DND-41 (cell line): ENCODE measurements at regions not wholly inside any gene's neighbourhood (a gene's known extent, or its start where the extent isn't known, plus 50 kb on each side); places are given as distances from the start of the nearest gene placed in this dataset.
"Not testable (repeated sequence)": the region's sequence is repeated elsewhere in the genome, so short reads cannot be mapped to it uniquely, and the experiment has no call there.

Experiments
- ATAC-seq: fragments of 200-7000 bp; cut with Tn5 transposase; 3 replicates; pipeline ENCODE4 v1.9.1; 2021; ENCODE audit warnings: low read depth; ENCODE audit not compliant: insufficient read depth
- DNase-seq: peaks from one replicate; pipeline ENCODE4 v3.0.0-alpha.2; 2020
- H2AFZ ChIP-seq: 2 replicates; pipeline ENCODE4 v1.6.0; 2012; ENCODE audit warnings: low read depth, low read length
- H3K27ac ChIP-seq: 2 replicates; pipeline ENCODE4 v1.5.1; 2012; ENCODE audit warnings: low read length, inconsistent platforms
- H3K27me3 ChIP-seq: fragments of 200-600 bp; sonication (generic); 2 replicates; pipeline ENCODE4 v1.6.0; 2012; ENCODE audit warnings: low read length, mild to moderate bottlenecking, inconsistent platforms; ENCODE audit not compliant: insufficient read depth, poor library complexity
- H3K36me3 ChIP-seq: 2 replicates; pipeline ENCODE4 v1.5.1; 2012; ENCODE audit warnings: low read length, inconsistent platforms; ENCODE audit not compliant: insufficient read depth
- H3K4me1 ChIP-seq: 2 replicates; pipeline ENCODE4 v1.5.1; 2012; ENCODE audit warnings: mild to moderate bottlenecking, low read length; ENCODE audit not compliant: insufficient read depth
- H3K4me2 ChIP-seq: 2 replicates; pipeline ENCODE4 v1.6.0; 2012; ENCODE audit warnings: mild to moderate bottlenecking, moderate library complexity, low read length, inconsistent platforms; ENCODE audit not compliant: insufficient read depth
- H3K4me3 ChIP-seq, 2 experiments: fragments of 200-600 bp in 1 of 2; shearing (Covaris generic) in 1 of 2; 2 replicates each; pipeline ENCODE4 v1.5.1; 2012 to 2016; ENCODE audit warnings: inconsistent platforms in 2 of 2, low read length in 2 of 2, mild to moderate bottlenecking in 2 of 2, low read depth in 1 of 2, moderate library complexity in 1 of 2
- H3K79me2 ChIP-seq: 2 replicates; pipeline ENCODE4 v1.6.0; 2012; ENCODE audit warnings: low read length, inconsistent platforms; ENCODE audit not compliant: insufficient read depth
- H3K9ac ChIP-seq: 2 replicates; pipeline ENCODE4 v1.6.0; 2012; ENCODE audit warnings: low read depth, mild to moderate bottlenecking, inconsistent platforms, low read length, moderate library complexity
- H3K9me3 ChIP-seq: 2 replicates; pipeline ENCODE4 v1.5.1; 2012; ENCODE audit warnings: low read length, moderate library complexity, mild to moderate bottlenecking, inconsistent platforms; ENCODE audit not compliant: insufficient read depth, severe bottlenecking
- H4K20me1 ChIP-seq: 2 replicates; pipeline ENCODE4 v1.6.0; 2012; ENCODE audit warnings: low read length; ENCODE audit not compliant: insufficient read depth

DNA sequence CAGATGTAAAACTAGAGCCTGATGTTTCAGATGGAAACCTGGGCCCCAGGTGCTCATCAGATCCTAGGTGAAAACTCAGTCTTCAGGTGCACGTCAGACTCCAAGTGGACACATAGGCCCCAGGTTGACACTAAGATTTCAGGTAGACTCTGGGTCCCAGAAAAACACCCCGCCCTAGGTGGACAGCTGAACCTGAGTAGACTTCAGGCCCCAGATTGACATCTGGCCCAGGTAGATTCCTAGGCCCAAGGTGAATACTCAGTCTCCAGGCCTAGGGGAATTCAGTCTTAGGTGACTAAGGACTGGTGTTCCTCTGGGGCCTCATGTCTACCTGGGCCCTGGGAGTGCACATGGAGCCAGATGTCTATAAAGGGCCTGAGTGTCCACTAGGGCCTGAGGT lies 196.7 kb downstream of the POTEM start:
- H4K20me1 ChIP-seq, ATAC-seq, H3K79me2 ChIP-seq, H3K4me2 ChIP-seq, H3K27me3 ChIP-seq, H2AFZ ChIP-seq, H3K4me1 ChIP-seq, H3K9me3 ChIP-seq, H3K36me3 ChIP-seq, H3K27ac ChIP-seq, H3K4me3 ChIP-seq, DNase-seq, H3K9ac ChIP-seq: not testable (repeated sequence)

DNA sequence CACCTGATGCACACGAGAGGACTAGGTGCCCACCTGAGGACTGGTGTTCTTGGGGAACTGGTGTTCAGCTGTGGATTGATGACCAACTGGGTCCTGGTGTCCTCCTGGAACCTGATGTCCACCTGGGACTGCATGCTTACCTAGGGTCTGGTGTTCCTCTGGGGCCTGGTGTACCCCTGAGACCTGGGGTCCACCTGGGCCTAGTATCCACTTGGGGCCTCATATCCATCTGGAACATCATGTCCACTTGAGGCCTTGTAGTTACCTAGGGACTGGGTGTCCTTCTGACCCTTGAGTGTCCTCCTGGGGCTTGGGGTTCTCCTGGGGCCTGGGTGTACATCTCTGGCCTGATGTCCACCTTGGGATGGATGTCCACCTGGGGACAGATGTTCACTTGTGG lies 197.2 kb downstream of the POTEM start:
- not testable (repeated sequence) for H3K9ac ChIP-seq, H3K9me3 ChIP-seq, H3K27ac ChIP-seq, H4K20me1 ChIP-seq, H3K4me3 ChIP-seq, H3K36me3 ChIP-seq, H3K4me1 ChIP-seq, DNase-seq, H2AFZ ChIP-seq, H3K4me2 ChIP-seq, H3K27me3 ChIP-seq, H3K79me2 ChIP-seq, ATAC-seq

DNA sequence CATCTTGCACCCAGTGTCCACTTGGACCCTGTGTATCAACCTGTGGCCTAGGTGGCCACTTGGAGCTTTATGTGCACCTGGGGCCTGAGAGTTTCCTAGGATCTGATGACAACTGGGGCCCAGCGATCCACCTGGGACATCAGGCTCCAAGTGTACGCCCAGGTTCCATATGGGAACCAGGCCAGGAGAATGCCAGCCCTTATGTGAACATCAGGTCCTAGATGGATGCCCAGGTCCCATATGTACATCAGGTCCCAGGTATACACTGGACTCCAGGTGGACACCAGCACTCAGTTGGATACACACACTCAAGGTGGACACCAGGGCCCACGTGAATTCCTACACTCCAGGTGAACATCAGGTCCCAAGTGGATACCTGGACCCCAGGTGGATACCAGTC lies 198.8 kb downstream of the POTEM start:
- not testable (repeated sequence) for H3K4me1 ChIP-seq, H3K4me3 ChIP-seq, H3K9ac ChIP-seq, H3K27me3 ChIP-seq, H3K36me3 ChIP-seq, H3K9me3 ChIP-seq, H2AFZ ChIP-seq, H3K4me2 ChIP-seq, ATAC-seq, DNase-seq, H3K79me2 ChIP-seq, H4K20me1 ChIP-seq, H3K27ac ChIP-seq

DNA sequence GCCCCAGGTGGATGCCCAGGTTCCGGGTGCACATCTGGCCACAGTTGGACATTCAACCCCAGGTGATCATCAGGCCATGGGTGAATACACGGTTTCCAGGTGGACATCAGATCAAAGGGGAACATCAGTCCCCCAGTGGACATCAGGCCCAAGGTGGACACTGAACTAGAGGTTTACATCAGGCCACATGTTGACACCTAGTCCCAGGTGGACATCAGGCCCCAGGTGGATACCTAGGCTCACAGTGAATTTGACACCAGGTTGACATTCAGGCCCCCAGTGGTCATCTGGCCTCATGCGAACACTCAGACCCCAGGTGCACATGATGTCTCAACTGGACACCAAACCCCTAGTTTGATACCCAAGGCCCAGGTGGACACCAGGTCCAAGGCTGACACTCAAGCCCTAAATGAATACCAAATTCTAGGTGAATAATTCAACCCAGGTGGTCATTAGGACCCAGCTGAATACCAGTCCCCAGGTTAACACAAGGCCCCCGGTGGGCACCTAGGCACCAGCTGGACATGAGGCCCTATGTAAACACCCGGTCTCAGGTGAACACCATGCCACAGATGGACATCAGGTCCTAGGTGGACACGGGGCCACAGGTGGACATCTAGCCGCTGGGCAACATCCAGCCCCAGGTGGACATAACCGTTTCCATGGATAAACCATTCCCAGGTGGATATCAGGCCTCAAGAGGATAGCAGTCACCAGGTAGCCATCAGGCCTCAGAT lies 200.4 kb downstream of the POTEM start:
- H2AFZ ChIP-seq, H3K4me1 ChIP-seq, H3K9ac ChIP-seq, H3K36me3 ChIP-seq, H4K20me1 ChIP-seq, DNase-seq, H3K27me3 ChIP-seq, H3K79me2 ChIP-seq, H3K9me3 ChIP-seq, H3K4me3 ChIP-seq, H3K4me2 ChIP-seq, H3K27ac ChIP-seq, ATAC-seq: not testable (repeated sequence)

DNA sequence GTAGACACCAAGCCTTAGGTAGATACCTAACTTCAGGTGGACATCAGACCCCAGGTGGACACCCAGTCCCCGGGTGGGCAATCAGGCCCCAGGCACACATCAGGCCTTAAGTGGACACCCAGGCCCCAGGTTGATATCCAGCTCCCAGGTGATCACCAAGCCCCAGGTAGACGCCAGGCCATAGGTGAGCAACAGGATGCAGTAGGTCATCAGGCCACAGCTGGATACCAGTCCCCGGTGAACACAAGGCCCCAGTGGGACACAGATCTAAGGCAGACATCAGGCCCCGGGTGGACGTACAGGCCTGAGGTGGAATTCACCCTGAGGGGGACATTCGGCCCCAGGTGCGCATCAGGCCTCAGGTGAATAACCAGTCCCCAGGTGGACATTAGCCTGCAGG lies 201.0 kb downstream of the POTEM start:
- H3K4me1 ChIP-seq, H3K4me2 ChIP-seq, H4K20me1 ChIP-seq, H2AFZ ChIP-seq, ATAC-seq, H3K27ac ChIP-seq, H3K4me3 ChIP-seq, H3K9me3 ChIP-seq, H3K79me2 ChIP-seq, H3K9ac ChIP-seq, DNase-seq, H3K36me3 ChIP-seq, H3K27me3 ChIP-seq: not testable (repeated sequence)

DNA sequence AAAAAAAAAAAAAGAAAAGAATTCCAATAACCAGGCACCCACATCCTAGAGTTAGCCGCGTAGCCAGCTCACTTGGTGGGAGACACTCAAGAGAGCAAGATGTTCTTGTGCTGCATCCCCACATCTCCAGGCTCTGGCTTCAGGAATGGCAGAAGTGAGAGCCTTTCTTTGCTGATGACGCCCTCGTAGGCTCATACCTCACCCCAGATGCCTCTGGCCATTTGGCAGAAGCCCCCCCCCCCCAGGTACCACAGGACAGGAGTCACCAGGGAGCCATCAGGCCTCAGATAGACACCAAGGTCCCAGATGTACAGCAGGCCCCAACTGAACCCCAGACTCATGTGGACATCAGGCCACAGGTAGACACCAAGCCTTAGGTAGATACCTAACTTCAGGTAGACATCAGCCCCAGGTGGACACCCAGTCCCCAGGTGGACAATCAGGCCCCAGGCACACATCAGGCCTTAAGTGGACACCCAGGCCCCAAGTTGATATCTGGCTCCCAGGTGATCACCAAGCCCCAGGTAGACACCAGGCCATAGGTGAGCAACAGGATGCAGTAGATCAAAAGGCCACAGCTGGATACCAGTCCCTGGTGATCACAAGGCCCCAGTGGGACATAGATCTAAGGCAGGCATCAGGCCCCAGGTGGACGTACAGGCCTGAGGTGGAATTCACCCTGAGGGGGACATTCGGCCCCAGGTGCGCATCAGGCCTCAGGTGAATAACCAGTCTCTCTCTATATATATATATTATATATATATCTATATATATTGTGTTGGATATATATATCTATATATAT lies 202.5 kb downstream of the POTEM start:
- not testable (repeated sequence) for H2AFZ ChIP-seq, DNase-seq, H4K20me1 ChIP-seq, H3K9ac ChIP-seq, H3K9me3 ChIP-seq, H3K27me3 ChIP-seq, H3K79me2 ChIP-seq, H3K4me3 ChIP-seq, H3K4me1 ChIP-seq, ATAC-seq, H3K4me2 ChIP-seq, H3K36me3 ChIP-seq, H3K27ac ChIP-seq

DNA sequence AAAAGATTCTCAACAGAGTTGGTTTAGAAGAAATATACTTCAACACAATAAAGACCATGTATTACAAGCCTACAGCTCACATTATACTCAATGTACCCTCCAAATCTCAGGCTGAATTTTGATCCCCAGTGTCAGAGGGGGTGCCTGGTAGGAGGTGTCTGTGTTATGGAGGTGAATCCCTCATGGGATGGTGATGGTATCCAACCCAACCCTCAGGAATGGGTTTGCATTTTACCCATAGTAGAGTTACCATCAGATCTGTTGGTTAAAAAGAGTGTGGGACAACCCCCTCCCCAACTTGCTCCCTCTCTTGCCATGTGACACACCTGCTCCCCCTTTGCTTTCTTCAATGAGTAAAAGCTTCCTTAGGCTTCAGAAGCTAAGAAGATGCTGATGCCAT lies 205.5 kb downstream of the POTEM start:
- ATAC-seq, H3K27me3 ChIP-seq, H3K4me2 ChIP-seq, H3K4me3 ChIP-seq, H3K9ac ChIP-seq, H3K79me2 ChIP-seq, H2AFZ ChIP-seq, H3K27ac ChIP-seq, H3K4me1 ChIP-seq, H3K9me3 ChIP-seq, H3K36me3 ChIP-seq, DNase-seq, H4K20me1 ChIP-seq: not testable (repeated sequence)

DNA sequence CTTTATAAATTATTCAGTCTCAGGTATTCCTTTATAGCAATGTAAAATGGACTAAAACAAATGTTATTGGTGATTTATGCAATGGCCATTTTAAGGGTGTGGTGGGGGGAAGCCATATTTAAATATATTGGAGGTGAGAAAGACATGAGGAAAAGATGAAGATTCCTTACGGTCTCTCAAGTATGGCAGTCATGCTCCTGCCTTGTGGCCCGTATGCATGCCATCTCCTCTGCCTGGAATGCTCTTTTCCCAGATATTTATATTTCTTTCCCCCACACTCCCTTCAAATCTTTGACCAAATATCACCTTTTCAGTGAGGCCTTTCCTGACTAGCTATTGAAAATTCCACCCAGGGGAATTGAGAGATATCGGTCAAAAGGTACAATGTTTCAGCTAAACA lies 206.0 kb downstream of the POTEM start:
- H3K36me3 ChIP-seq, H3K4me3 ChIP-seq, H3K27me3 ChIP-seq, H2AFZ ChIP-seq, DNase-seq, ATAC-seq, H3K4me2 ChIP-seq, H3K79me2 ChIP-seq, H3K9ac ChIP-seq, H3K27ac ChIP-seq, H4K20me1 ChIP-seq, H3K9me3 ChIP-seq, H3K4me1 ChIP-seq: not testable (repeated sequence)
